HepG2 (cell line): ENCODE measurements at regions not wholly inside any gene's neighbourhood (a gene's known extent, or its start where the extent isn't known, plus 50 kb on each side); places are given as distances from the start of the nearest gene placed in this dataset.

Source experiments
- ATAC-seq: fragments of 200-7000 bp; cut with Tn5 transposase; 3 replicates; pipeline ENCODE4 v1.9.1; 2020; ENCODE audit warnings: mild to moderate bottlenecking, moderate library complexity
- BruUV-seq: library from RNA; stranded (reverse); fragments of 400-500 nt; replicated peaks from 2 replicates; lab custom pipeline; 2021; lab: Mats Ljungman, UMichigan
- CTCF ChIA-PET: fragments of 300-600 bp; formaldehyde crosslinking; extraction: SDS; loops from one replicate; lab custom pipeline; 2021; ENCODE audit warnings: low total read pairs, inconsistent platforms, low intra/inter-chr PET ratio; lab: Yijun Ruan, JAX
- POLR2A ChIA-PET: fragments of 350-600 bp; sonication (Branson Sonifier 250); formaldehyde crosslinking; loops from one replicate; lab custom pipeline; 2020; ENCODE audit warnings: antibody characterized with exemption, inconsistent platforms; lab: Yijun Ruan, JAX
- DNase-seq: peaks from one replicate; pipeline ENCODE4 v3.0.0-alpha.2; 2015; ENCODE audit warnings: low spot score
- FAIRE-seq: peaks from 3 replicates; lab custom pipeline; 2011; peaks lifted over from hg19 to GRCh38; lab: Jason Lieb, UNC
- H2AFZ ChIP-seq: one replicate; pipeline ENCODE4 v1.6.1; 2011; ENCODE audit warnings: low read length, inconsistent platforms
- H3K27ac ChIP-seq: fragments of 300-600 bp; 3 replicates; pipeline ENCODE4 v1.8.0; 2011; ENCODE audit warnings: mixed run types, mild to moderate bottlenecking, mixed read lengths, low read length, inconsistent platforms; ENCODE audit not compliant: insufficient read depth; ENCODE audit errors: extremely low read length
- H3K27me3 ChIP-seq, 2 experiments: fragments of 200-600 bp in 1 of 2; 2 replicates in 1 of 2; 3 replicates in 1 of 2; pipeline versions ENCODE4 v1.6.0 to v1.8.0; 2011; ENCODE audit warnings: low read length in 2 of 2, mild to moderate bottlenecking in 2 of 2, moderate library complexity in 2 of 2, inconsistent platforms in 1 of 2; ENCODE audit not compliant: insufficient read depth in 2 of 2, control insufficient read depth in 1 of 2
- H3K36me3 ChIP-seq, 2 experiments: fragments of 200-600 bp in 1 of 2; replicated peaks in 1 of 2; 2 replicates in 1 of 2; 3 replicates in 1 of 2; pipeline versions ENCODE4 v1.5.1 to v1.8.0; 2011; ENCODE audit warnings: low read length in 2 of 2, inconsistent platforms in 1 of 2; ENCODE audit not compliant: insufficient read depth in 2 of 2, control insufficient read depth in 1 of 2
- H3K4me1 ChIP-seq: 2 replicates; pipeline ENCODE4 v1.5.1; 2012; ENCODE audit warnings: low read length, inconsistent platforms; ENCODE audit not compliant: insufficient read depth
- H3K4me2 ChIP-seq: 2 replicates; pipeline ENCODE4 v1.6.0; 2011; ENCODE audit warnings: low read depth, low read length, inconsistent platforms
- H3K4me3 ChIP-seq, 3 experiments: fragments of 200-600 bp in 1 of 3; sonication (generic), shearing (Covaris generic) in 1 of 3; replicated peaks in 1 of 3; 2 replicates each; pipeline ENCODE4 v1.5.1; 2011 to 2016; ENCODE audit warnings: low read length in 3 of 3, inconsistent platforms in 2 of 3, low read depth in 2 of 3, mild to moderate bottlenecking in 2 of 3, control low read depth in 1 of 3, mixed read lengths in 1 of 3; ENCODE audit not compliant: insufficient read depth in 1 of 3
- H3K79me2 ChIP-seq: one replicate; pipeline ENCODE4 v1.6.1; 2011; ENCODE audit warnings: low read length, inconsistent platforms; ENCODE audit not compliant: insufficient read depth
- H3K9ac ChIP-seq: 2 replicates; pipeline ENCODE4 v1.6.0; 2011; ENCODE audit warnings: mild to moderate bottlenecking, low read depth, low read length, inconsistent platforms; ENCODE audit not compliant: insufficient read depth
- H3K9me3 ChIP-seq: 2 replicates; pipeline ENCODE4 v1.5.1; 2012; ENCODE audit warnings: mild to moderate bottlenecking, low read length
- H4K20me1 ChIP-seq: 2 replicates; pipeline ENCODE4 v1.6.0; 2011; ENCODE audit warnings: inconsistent platforms, mild to moderate bottlenecking, low read length, moderate library complexity; ENCODE audit not compliant: insufficient read depth
- AHR ChIP-seq: IDR thresholded peaks from 2 replicates; pipeline ENCODE4 v1.6.1; 2018; ENCODE audit warnings: missing genetic modification reagents, missing compliant biosample characterization
- ATF7-NPFF ChIP-seq: sonication (generic); formaldehyde crosslinking; IDR thresholded peaks from 2 replicates; pipeline ENCODE4 v1.8.1; 2023; ENCODE audit warnings: mild to moderate bottlenecking, low read depth, missing genetic modification reagents, moderate library complexity
- CAMTA2 ChIP-seq: sonication (generic); formaldehyde crosslinking; IDR thresholded peaks from 2 replicates; pipeline ENCODE4 v1.4.0; 2020; ENCODE audit warnings: mild to moderate bottlenecking, missing genetic modification reagents, borderline replicate concordance
- HNRNPLL ChIP-seq: fragments of 200-400 bp; formaldehyde crosslinking; IDR thresholded peaks from 2 replicates; pipeline ENCODE4 v1.6.1; 2017; ENCODE audit warnings: mild to moderate bottlenecking, low read depth, low read length; ENCODE audit not compliant: poor library complexity, severe bottlenecking
- MTA1 ChIP-seq: sonication (generic); formaldehyde crosslinking; IDR thresholded peaks from 2 replicates; pipeline ENCODE4 v1.4.0; 2020; ENCODE audit warnings: missing genetic modification reagents, mild to moderate bottlenecking, borderline replicate concordance
- ONECUT2 ChIP-seq: sonication (generic); formaldehyde crosslinking; IDR thresholded peaks from 2 replicates; pipeline ENCODE4 v1.4.0; 2020; ENCODE audit warnings: missing genetic modification reagents
- PRMT3 ChIP-seq: sonication (generic); formaldehyde crosslinking; IDR thresholded peaks from 2 replicates; pipeline ENCODE4 v1.8.1; 2022; ENCODE audit warnings: low read depth, mild to moderate bottlenecking, moderate library complexity, missing genetic modification reagents, borderline replicate concordance
- ZFYVE20 ChIP-seq: sonication (generic); formaldehyde crosslinking; IDR thresholded peaks from 2 replicates; pipeline ENCODE4 v1.8.0; 2023; ENCODE audit warnings: low read depth, mild to moderate bottlenecking, moderate library complexity, missing genetic modification reagents, borderline replicate concordance
- ZIK1 ChIP-seq: sonication (generic); formaldehyde crosslinking; IDR thresholded peaks from 2 replicates; pipeline ENCODE4 v1.5.0; 2020; ENCODE audit warnings: mild to moderate bottlenecking, low read depth, missing genetic modification reagents, borderline replicate concordance
- ZNF10 ChIP-seq: sonication (generic); formaldehyde crosslinking; IDR thresholded peaks from 2 replicates; pipeline ENCODE4 v1.4.0; 2020; ENCODE audit warnings: mild to moderate bottlenecking, low read depth, missing genetic modification reagents, borderline replicate concordance
- ZNF446 ChIP-seq: sonication (generic); formaldehyde crosslinking; IDR thresholded peaks from 2 replicates; pipeline ENCODE4 v1.5.0; 2020; ENCODE audit warnings: mild to moderate bottlenecking, missing genetic modification reagents
- WGBS: methylation state at CpG from one replicate; pipeline ENCODE4 v1.1.6; 2017; ENCODE audit warnings: low lambda C conversion rate; 5-methylcytosine and 5-hydroxymethylcytosine counted together
- in situ Hi-C: cut with HindIII; loops from 2 replicates; pipeline ENCODE4 v1.10.0; 2017; ENCODE audit warnings: low pct_unique_long_range_greater_than_20kb; ENCODE audit not compliant: extremely low pct_ligation_motif_present
- intact Hi-C: fragments of 100-400 bp; cut with micrococcal nuclease; formaldehyde crosslinking; loops from one replicate; pipeline ENCODE4 v1.10.0; 2022; ENCODE audit not compliant: unreplicated experiment
- TF ChIP-seq, protein P1 (sequence below): sonication (generic); formaldehyde crosslinking; IDR thresholded peaks from 2 replicates; pipeline ENCODE4 v1.4.0; 2020; ENCODE audit warnings: missing genetic modification reagents, borderline replicate concordance
- TF ChIP-seq, protein P2 (sequence below): sonication (generic); formaldehyde crosslinking; conservative IDR thresholded peaks from 2 replicates; pipeline ENCODE4 v1.4.0; 2020; ENCODE audit warnings: missing genetic modification reagents
- TF ChIP-seq, protein P3 (sequence below): sonication (generic); formaldehyde crosslinking; IDR thresholded peaks from 2 replicates; pipeline ENCODE4 v1.5.0; 2020; ENCODE audit warnings: missing genetic modification reagents

DNA sequence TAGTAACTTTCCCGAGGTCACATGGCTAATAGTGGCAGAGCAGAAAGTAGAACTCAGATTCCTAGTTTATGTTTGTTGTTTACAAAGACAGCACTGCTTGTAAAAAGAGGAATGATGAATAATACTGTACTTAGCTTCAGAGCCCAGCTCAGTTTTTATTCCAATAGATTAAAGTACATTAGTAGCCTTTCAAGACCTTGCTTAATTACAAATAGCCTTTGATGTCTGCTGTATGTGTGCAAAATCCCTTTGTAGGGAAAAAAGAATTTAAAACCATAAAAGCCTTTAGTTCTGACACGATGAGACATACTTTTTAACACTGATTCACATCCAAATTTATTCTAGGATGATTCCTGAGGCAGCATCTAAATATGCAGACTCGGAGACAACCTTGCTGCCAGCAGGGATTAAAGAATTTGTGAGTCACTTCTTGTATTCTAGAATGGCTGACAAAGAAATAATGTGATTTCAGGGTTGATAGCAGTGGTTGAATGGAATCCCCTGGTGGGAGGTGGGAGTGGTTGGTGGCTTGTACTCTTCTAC lies 324.2 kb upstream of the TGFBR2 start:
- POLR2A ChIA-PET: no interaction called here
- CTCF ChIA-PET: no interaction called here
- 0 out of 2 replicates have a peak, but pooled peaks cover 6% of the 10 kb centered on the region for H3K4me1 ChIP-seq
- H4K20me1 ChIP-seq: no peaks in the 10 kb centered on the region
- H3K36me3 ChIP-seq: no peaks in the 10 kb centered on the region
- no peaks in the 10 kb centered on the region for H3K79me2 ChIP-seq
- ATAC-seq (no peak), FAIRE-seq (no peak), DNase-seq (peak; percentile 35)
- H3K4me3 ChIP-seq: no peak overlapping the region
- no peak overlapping the region for H3K4me2 ChIP-seq
- in situ Hi-C loops (no loop called here), intact Hi-C loops (no loop called here)
- no peak overlapping the region for H2AFZ ChIP-seq
- H3K9me3 ChIP-seq: peaks cover 19% of the 10 kb centered on the region
- H3K27ac ChIP-seq: no peak overlapping the region
- 69% methylated on average over 3 of the region's 3 CpGs for WGBS
- BruUV-seq: no TSS peak
- TF ChIP-seq, protein P1, sequence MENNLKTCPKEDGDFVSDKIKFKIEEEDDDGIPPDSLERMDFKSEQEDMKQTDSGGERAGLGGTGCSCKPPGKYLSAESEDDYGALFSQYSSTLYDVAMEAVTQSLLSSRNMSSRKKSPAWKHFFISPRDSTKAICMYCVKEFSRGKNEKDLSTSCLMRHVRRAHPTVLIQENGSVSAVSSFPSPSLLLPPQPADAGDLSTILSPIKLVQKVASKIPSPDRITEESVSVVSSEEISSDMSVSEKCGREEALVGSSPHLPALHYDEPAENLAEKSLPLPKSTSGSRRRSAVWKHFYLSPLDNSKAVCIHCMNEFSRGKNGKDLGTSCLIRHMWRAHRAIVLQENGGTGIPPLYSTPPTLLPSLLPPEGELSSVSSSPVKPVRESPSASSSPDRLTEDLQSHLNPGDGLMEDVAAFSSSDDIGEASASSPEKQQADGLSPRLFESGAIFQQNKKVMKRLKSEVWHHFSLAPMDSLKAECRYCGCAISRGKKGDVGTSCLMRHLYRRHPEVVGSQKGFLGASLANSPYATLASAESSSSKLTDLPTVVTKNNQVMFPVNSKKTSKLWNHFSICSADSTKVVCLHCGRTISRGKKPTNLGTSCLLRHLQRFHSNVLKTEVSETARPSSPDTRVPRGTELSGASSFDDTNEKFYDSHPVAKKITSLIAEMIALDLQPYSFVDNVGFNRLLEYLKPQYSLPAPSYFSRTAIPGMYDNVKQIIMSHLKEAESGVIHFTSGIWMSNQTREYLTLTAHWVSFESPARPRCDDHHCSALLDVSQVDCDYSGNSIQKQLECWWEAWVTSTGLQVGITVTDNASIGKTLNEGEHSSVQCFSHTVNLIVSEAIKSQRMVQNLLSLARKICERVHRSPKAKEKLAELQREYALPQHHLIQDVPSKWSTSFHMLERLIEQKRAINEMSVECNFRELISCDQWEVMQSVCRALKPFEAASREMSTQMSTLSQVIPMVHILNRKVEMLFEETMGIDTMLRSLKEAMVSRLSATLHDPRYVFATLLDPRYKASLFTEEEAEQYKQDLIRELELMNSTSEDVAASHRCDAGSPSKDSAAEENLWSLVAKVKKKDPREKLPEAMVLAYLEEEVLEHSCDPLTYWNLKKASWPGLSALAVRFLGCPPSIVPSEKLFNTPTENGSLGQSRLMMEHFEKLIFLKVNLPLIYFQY: no peak
- TF ChIP-seq PRMT3 (CRISPR knock-in tag): no peak
- TF ChIP-seq, protein P2, sequence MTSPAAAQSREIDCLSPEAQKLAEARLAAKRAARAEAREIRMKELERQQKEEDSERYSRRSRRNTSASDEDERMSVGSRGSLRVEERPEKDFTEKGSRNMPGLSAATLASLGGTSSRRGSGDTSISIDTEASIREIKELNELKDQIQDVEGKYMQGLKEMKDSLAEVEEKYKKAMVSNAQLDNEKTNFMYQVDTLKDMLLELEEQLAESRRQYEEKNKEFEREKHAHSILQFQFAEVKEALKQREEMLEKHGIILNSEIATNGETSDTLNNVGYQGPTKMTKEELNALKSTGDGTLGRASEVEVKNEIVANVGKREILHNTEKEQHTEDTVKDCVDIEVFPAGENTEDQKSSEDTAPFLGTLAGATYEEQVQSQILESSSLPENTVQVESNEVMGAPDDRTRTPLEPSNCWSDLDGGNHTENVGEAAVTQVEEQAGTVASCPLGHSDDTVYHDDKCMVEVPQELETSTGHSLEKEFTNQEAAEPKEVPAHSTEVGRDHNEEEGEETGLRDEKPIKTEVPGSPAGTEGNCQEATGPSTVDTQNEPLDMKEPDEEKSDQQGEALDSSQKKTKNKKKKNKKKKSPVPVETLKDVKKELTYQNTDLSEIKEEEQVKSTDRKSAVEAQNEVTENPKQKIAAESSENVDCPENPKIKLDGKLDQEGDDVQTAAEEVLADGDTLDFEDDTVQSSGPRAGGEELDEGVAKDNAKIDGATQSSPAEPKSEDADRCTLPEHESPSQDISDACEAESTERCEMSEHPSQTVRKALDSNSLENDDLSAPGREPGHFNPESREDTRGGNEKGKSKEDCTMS (CRISPR knock-in tag): no peak
- no peak for TF ChIP-seq ATF7-NPFF
- no peak for TF ChIP-seq ZIK1 (CRISPR knock-in tag)
- no peak for TF ChIP-seq ZFYVE20
- no peak for TF ChIP-seq MTA1 (CRISPR knock-in tag)
- no peak for TF ChIP-seq ONECUT2 (CRISPR knock-in tag)
- TF ChIP-seq, protein P3, sequence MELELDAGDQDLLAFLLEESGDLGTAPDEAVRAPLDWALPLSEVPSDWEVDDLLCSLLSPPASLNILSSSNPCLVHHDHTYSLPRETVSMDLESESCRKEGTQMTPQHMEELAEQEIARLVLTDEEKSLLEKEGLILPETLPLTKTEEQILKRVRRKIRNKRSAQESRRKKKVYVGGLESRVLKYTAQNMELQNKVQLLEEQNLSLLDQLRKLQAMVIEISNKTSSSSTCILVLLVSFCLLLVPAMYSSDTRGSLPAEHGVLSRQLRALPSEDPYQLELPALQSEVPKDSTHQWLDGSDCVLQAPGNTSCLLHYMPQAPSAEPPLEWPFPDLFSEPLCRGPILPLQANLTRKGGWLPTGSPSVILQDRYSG (CRISPR knock-in tag): no peak
- no peak for TF ChIP-seq AHR (CRISPR knock-in tag)
- TF ChIP-seq ZNF446 (CRISPR knock-in tag): no peak
- no peak for TF ChIP-seq HNRNPLL
- no peak for TF ChIP-seq CAMTA2 (CRISPR knock-in tag)
- TF ChIP-seq ZNF10 (CRISPR knock-in tag): no peak
- H3K9ac ChIP-seq: no peak overlapping the region
- no peaks in the 10 kb centered on the region for H3K27me3 ChIP-seq
